ENCODE measurements at regions not wholly inside any gene's neighbourhood (a gene's known extent, or its start where the extent isn't known, plus 50 kb on each side); places are given as distances from the start of the nearest gene placed in this dataset.

DNA sequence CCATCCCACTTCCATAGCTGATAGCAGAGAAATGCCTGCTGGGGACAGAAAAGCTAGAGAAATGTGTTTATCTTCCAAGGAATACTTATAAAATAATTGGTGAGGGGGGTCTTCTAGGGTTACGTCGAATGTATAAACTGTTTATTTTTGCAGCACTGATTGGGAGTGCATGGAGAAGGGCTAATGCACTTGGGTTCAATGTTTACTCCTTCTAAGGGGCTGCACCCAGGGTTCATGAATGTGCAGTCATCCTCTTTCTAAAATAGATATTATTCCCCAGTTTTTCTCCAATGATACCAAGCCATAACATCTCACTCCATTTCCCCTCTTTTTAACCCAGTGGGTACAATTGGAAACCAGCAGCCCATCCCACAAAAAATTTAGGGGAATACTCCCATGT lies 336.9 kb downstream of the ETS1 start:
- no peak for TF ChIP-seq PAX5 (IDR thresholded peaks at IDR 0.05; ENCODE audit: borderline replicate concordance, low read depth, low read length)
- TF ChIP-seq POLR2A (IDR thresholded peaks at IDR 0.05; ENCODE audit: low read depth, low read length) = no peak
- TF ChIP-seq MTA3 (IDR thresholded peaks at IDR 0.05; ENCODE audit: borderline replicate concordance, low read length) = no peak
- no peak for TF ChIP-seq EZH2 (IDR thresholded peaks at IDR 0.05; ENCODE audit: borderline replicate concordance, control insufficient read depth, low read depth, low read length)
- TF ChIP-seq, protein P1, sequence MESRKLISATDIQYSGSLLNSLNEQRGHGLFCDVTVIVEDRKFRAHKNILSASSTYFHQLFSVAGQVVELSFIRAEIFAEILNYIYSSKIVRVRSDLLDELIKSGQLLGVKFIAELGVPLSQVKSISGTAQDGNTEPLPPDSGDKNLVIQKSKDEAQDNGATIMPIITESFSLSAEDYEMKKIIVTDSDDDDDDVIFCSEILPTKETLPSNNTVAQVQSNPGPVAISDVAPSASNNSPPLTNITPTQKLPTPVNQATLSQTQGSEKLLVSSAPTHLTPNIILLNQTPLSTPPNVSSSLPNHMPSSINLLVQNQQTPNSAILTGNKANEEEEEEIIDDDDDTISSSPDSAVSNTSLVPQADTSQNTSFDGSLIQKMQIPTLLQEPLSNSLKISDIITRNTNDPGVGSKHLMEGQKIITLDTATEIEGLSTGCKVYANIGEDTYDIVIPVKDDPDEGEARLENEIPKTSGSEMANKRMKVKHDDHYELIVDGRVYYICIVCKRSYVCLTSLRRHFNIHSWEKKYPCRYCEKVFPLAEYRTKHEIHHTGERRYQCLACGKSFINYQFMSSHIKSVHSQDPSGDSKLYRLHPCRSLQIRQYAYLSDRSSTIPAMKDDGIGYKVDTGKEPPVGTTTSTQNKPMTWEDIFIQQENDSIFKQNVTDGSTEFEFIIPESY (IDR thresholded peaks at IDR 0.05) = no peak
- TF ChIP-seq, protein P2, sequence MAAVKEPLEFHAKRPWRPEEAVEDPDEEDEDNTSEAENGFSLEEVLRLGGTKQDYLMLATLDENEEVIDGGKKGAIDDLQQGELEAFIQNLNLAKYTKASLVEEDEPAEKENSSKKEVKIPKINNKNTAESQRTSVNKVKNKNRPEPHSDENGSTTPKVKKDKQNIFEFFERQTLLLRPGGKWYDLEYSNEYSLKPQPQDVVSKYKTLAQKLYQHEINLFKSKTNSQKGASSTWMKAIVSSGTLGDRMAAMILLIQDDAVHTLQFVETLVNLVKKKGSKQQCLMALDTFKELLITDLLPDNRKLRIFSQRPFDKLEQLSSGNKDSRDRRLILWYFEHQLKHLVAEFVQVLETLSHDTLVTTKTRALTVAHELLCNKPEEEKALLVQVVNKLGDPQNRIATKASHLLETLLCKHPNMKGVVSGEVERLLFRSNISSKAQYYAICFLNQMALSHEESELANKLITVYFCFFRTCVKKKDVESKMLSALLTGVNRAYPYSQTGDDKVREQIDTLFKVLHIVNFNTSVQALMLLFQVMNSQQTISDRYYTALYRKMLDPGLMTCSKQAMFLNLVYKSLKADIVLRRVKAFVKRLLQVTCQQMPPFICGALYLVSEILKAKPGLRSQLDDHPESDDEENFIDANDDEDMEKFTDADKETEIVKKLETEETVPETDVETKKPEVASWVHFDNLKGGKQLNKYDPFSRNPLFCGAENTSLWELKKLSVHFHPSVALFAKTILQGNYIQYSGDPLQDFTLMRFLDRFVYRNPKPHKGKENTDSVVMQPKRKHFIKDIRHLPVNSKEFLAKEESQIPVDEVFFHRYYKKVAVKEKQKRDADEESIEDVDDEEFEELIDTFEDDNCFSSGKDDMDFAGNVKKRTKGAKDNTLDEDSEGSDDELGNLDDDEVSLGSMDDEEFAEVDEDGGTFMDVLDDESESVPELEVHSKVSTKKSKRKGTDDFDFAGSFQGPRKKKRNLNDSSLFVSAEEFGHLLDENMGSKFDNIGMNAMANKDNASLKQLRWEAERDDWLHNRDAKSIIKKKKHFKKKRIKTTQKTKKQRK (IDR thresholded peaks at IDR 0.05; ENCODE audit: low read depth, low read length) = no peak

All from GM12878 (cell line).